ENCODE measurements at regions not wholly inside any gene's neighbourhood (a gene's known extent, or its start where the extent isn't known, plus 50 kb on each side); places are given as distances from the start of the nearest gene placed in this dataset.

DNA sequence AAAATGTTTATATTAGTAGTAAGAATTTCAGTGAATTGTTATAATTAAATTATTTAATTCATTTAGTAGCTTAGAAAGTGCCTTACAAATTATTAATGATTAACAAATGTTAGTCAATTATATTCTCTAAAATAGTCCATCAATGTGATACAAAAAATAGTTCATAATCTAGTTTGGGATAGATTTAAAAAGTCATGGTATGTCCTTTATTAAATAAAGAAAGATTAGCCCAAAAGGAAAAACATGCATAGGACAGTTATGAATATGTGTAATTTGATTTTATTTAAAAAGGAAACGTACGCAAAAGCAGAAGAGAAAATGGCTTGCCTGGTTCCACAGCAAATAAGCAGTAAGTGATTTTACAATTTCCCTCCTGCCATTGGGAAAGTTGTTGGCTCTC, 768.5 kb downstream of the TRIB2 start:
- Histone ChIP-seq H3K14ac (ENCODE audit: insufficient read length) (no peak overlapping the region), H3K79me2 (ENCODE audit: control insufficient read depth in 1 of 2, insufficient read depth in 2 of 2, low read length in 2 of 2) (no peaks in the 10 kb centered on the region), H3K4ac (replicated peaks; ENCODE audit: insufficient read length, low read depth, low read length) (no peak overlapping the region), H2AFZ (ENCODE audit: low read length) (no peak overlapping the region), H3K36me3 (ENCODE audit: control insufficient read depth in 2 of 4, insufficient read depth in 4 of 4, low read length in 3 of 4) (no peaks in the 10 kb centered on the region), H4K8ac (ENCODE audit: extremely low read depth, insufficient read depth, low read length) (no peak overlapping the region), H2BK20ac (ENCODE audit: low read length) (no peak overlapping the region), H3K23me2 (ENCODE audit: low read depth, low read length) (no peaks in the 10 kb centered on the region), H2BK12ac (ENCODE audit: low read depth, low read length) (no peak overlapping the region), H4K20me1 (replicated peaks in 1 of 2; ENCODE audit: control insufficient read depth in 1 of 2, insufficient read depth in 2 of 2, low read length in 2 of 2) (no peaks in the 10 kb centered on the region), H4K91ac (replicated peaks; ENCODE audit: insufficient read length, low read length) (no peak overlapping the region), H3K27me3 (replicated peaks in 1 of 4; ENCODE audit: control insufficient read depth in 3 of 4, extremely low read depth in 1 of 4, insufficient read depth in 3 of 4, low read length in 3 of 4) (no peaks in the 10 kb centered on the region), H3K23ac (ENCODE audit: insufficient read length) (no peak overlapping the region), H3K56ac (replicated peaks; ENCODE audit: insufficient read length, low read depth, low read length) (no peak overlapping the region), H2BK5ac (ENCODE audit: low read depth, low read length) (no peak overlapping the region), H4K5ac (ENCODE audit: insufficient read length, low read depth, low read length) (no peak overlapping the region), H3K18ac (ENCODE audit: extremely low read depth, low read length) (no peak overlapping the region), H2BK15ac (ENCODE audit: low read length) (no peak overlapping the region), H3K4me3 (ENCODE audit: extremely low read depth in 1 of 4, insufficient read depth in 2 of 4, low read depth in 3 of 4, low read length in 4 of 4) (no peak overlapping the region), H3K9ac (replicated peaks in 1 of 4; ENCODE audit: extremely low read depth in 1 of 4, low read depth in 3 of 4, low read length in 3 of 4) (no peak overlapping the region), H3K9me3 (ENCODE audit: insufficient read depth in 2 of 2, low read depth in 1 of 2, low read length in 1 of 2) (peaks cover 0 to 6% of the 10 kb centered on the region in 2 experiments; a peak in 1 of 4 replicates), H3K4me1 (replicated peaks in 1 of 4; ENCODE audit: control insufficient read depth in 3 of 4, insufficient read depth in 4 of 4, low read length in 3 of 4) (no peaks in the 10 kb centered on the region), H3K27ac (ENCODE audit: low read depth, low read length) (no peak overlapping the region), H3K79me1 (ENCODE audit: low read depth, low read length) (no peaks in the 10 kb centered on the region), H2AK5ac (ENCODE audit: low read depth, low read length) (no peak overlapping the region), H2BK120ac (replicated peaks; ENCODE audit: low read depth, low read length) (no peak overlapping the region), H3K4me2 (ENCODE audit: insufficient read depth in 1 of 2, low read depth in 2 of 2, low read length in 2 of 2) (no peak overlapping the region)
- CTCF ChIA-PET (ENCODE audit: partially characterized antibody), result no interaction called here
- FAIRE-seq (no peak), DNase-seq (ENCODE audit: low read depth in 1 of 2, low spot score in 2 of 2) (no peak)
- POLR2A ChIA-PET (ENCODE audit: partially characterized antibody), result no interaction called here
- 95% methylated on average over 2 of the region's 2 CpGs; no CpG with 5 or more reads in 1 of the 2 experiments for WGBS, 2 experiments (ENCODE audit: extremely low coverage in 1 of 2, insufficient coverage in 1 of 2, insufficient read length in 1 of 2, insufficient replicate concordance in 2 of 2, low coverage in 1 of 2, low lambda C conversion rate in 2 of 2, missing lambda C conversion rate in 1 of 2)
- TF ChIP-seq CHD2 (IDR thresholded peaks at IDR 0.05; ENCODE audit: low read length) (no peak), CBX5 (IDR thresholded peaks at IDR 0.05; ENCODE audit: low read depth, low read length) (no peak), JUN (IDR thresholded peaks at IDR 0.05; ENCODE audit: low read depth, low read length) (no peak), SRF (IDR thresholded peaks at IDR 0.05; ENCODE audit: low read depth, low read length) (no peak)
- TF ChIP-seq, protein P1, sequence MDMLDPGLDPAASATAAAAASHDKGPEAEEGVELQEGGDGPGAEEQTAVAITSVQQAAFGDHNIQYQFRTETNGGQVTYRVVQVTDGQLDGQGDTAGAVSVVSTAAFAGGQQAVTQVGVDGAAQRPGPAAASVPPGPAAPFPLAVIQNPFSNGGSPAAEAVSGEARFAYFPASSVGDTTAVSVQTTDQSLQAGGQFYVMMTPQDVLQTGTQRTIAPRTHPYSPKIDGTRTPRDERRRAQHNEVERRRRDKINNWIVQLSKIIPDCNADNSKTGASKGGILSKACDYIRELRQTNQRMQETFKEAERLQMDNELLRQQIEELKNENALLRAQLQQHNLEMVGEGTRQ (IDR thresholded peaks at IDR 0.05; ENCODE audit: low read length), result no peak

All from H1 (cell line).